Hypothalamus (tissue), 51 donors: ENCODE measurements at regions not wholly inside any gene's neighbourhood (a gene's known extent, or its start where the extent isn't known, plus 50 kb on each side); places are given as distances from the start of the nearest gene placed in this dataset.

Experiments
- DNase-seq, 51 donors: peaks; one replicate each; lab custom pipeline; 2025; lab: John Stamatoyannopoulos, UW

DNA sequence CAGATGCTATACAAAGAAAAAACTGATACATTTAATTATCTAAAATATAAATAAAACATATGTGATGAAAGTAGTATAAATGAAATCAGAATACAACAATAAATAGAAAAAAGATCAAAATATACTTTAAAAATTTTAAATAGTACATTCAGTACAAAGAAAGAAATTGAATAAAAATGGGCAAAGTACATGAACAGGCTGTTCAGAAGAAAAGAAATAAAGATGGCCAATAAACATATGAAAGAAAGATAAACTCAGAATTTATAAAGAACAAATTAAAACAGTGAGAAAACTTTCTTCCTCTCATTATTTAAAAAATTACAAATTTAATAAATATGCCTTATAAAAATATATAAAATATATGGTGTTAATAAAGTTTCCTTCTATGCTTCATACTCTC lies 50.5 kb upstream of the AMOTL1 start:
- DNase-seq: no peak
